ENCODE measurements at regions not wholly inside any gene's neighbourhood (a gene's known extent, or its start where the extent isn't known, plus 50 kb on each side); places are given as distances from the start of the nearest gene placed in this dataset.

GRCh38 chrX:82912382-82912781 is 595.7 kb upstream of the POU3F4 start:
- DNase-seq (ENCODE audit: low read depth, low spot score), result no peak
- H3K4me3 ChIP-seq (ENCODE audit: low read length), result no peak overlapping the region

- no peak overlapping the region for H3K4me3 ChIP-seq (ENCODE audit: low read length)
- DNase-seq (ENCODE audit: low read depth, low spot score), result no peak
Observed at GRCh38 chrX:82934980-82935379, 573.1 kb upstream of the POU3F4 start.

GRCh38 chrX:82945332-82945731 is 562.8 kb upstream of the POU3F4 start:
- no peak for DNase-seq (ENCODE audit: low read depth, low spot score)
- no peak overlapping the region for H3K4me3 ChIP-seq (ENCODE audit: low read length)

- H3K4me3 ChIP-seq (ENCODE audit: low read length), result no peak overlapping the region
- DNase-seq (ENCODE audit: low read depth, low spot score), result no peak
Observed at GRCh38 chrX:82961129-82961528, 547.0 kb upstream of the POU3F4 start.

GRCh38 chrX:82973646-82974045 is 534.4 kb upstream of the POU3F4 start:
- DNase-seq (ENCODE audit: low read depth, low spot score), result no peak

GRCh38 chrX:82998163-82998562 is 509.9 kb upstream of the POU3F4 start:
- DNase-seq (ENCODE audit: low read depth, low spot score), result no peak
- no peak overlapping the region for H3K4me3 ChIP-seq (ENCODE audit: low read length)

More at GRCh38 chrX:82973646-82974045, 534.4 kb upstream of the POU3F4 start:
- H3K4me3 ChIP-seq (ENCODE audit: low read length), result no peak overlapping the region

- DNase-seq (ENCODE audit: low read depth, low spot score), result no peak
- no peak overlapping the region for H3K4me3 ChIP-seq (ENCODE audit: low read length)
Observed at GRCh38 chrX:83004012-83004411, 504.1 kb upstream of the POU3F4 start.

GRCh38 chrX:83008415-83008814 is 499.7 kb upstream of the POU3F4 start:
- DNase-seq (ENCODE audit: low read depth, low spot score), result peak; percentile 0
- no peak overlapping the region for H3K4me3 ChIP-seq (ENCODE audit: low read length)

GRCh38 chrX:83019258-83019657 is 488.8 kb upstream of the POU3F4 start:
- no peak for DNase-seq (ENCODE audit: low read depth, low spot score)
- H3K4me3 ChIP-seq (ENCODE audit: low read length), result no peak overlapping the region

- DNase-seq (ENCODE audit: low read depth, low spot score), result no peak
- no peak overlapping the region for H3K4me3 ChIP-seq (ENCODE audit: low read length)
Observed at GRCh38 chrX:83022020-83022419, 486.1 kb upstream of the POU3F4 start.

Data from Jurkat, Clone E6-1 (cell line).